GM12892 (cell line): ENCODE measurements at regions not wholly inside any gene's neighbourhood (a gene's known extent, or its start where the extent isn't known, plus 50 kb on each side); places are given as distances from the start of the nearest gene placed in this dataset.

Experiments used
- DNase-seq: peaks from one replicate; pipeline ENCODE4 v3.0.0; 2011; ENCODE audit not compliant: insufficient read length
- FAIRE-seq: peaks from 2 replicates; lab custom pipeline; 2011; peaks lifted over from hg19 to GRCh38; lab: Jason Lieb, UNC
- POLR2A ChIP-seq: IDR thresholded peaks from 2 replicates; pipeline ENCODE4 v1.6.1; 2011; ENCODE audit warnings: low read depth, low read length, control low read depth
- POLR2AphosphoS5 ChIP-seq: IDR thresholded peaks from 2 replicates; pipeline ENCODE4 v1.6.1; 2011; ENCODE audit warnings: low read depth, low read length, control low read depth
- TAF1 ChIP-seq: IDR thresholded peaks from 2 replicates; pipeline ENCODE4 v1.6.1; 2011; ENCODE audit warnings: low read depth, mild to moderate bottlenecking, control low read depth, low read length, borderline replicate concordance

- FAIRE-seq: no peak
- DNase-seq: no peak
- TF ChIP-seq TAF1 (no peak), POLR2A (no peak), POLR2AphosphoS5 (no peak)
Measured at GRCh38 chr5:143887903-143888665, 76.1 kb downstream of the HMHB1 start.

GRCh38 chr5:143888912-143889311 lies 77.0 kb downstream of the HMHB1 start:
- no peak for FAIRE-seq
- TF ChIP-seq TAF1 (no peak), POLR2AphosphoS5 (no peak), POLR2A (no peak)

GRCh38 chr5:143889986-143890385 lies 78.0 kb downstream of the HMHB1 start:
- no peak for TF ChIP-seq POLR2AphosphoS5
- TF ChIP-seq POLR2A: no peak
- TF ChIP-seq TAF1: no peak
- DNase-seq (no peak), FAIRE-seq (no peak)

More at GRCh38 chr5:143888912-143889311, 77.0 kb downstream of the HMHB1 start:
- DNase-seq: no peak

GRCh38 chr5:143890487-143890886 lies 78.5 kb downstream of the HMHB1 start:
- no peak for FAIRE-seq
- no peak for DNase-seq
- TF ChIP-seq TAF1: no peak
- TF ChIP-seq POLR2A: no peak
- TF ChIP-seq POLR2AphosphoS5: no peak

- no peak for FAIRE-seq
- TF ChIP-seq POLR2AphosphoS5 (no peak), POLR2A (no peak), TAF1 (no peak)
- DNase-seq: no peak
Measured at GRCh38 chr5:143892271-143892670, 80.3 kb downstream of the HMHB1 start.

GRCh38 chr5:143892908-143893307 lies 80.9 kb downstream of the HMHB1 start:
- TF ChIP-seq POLR2A (no peak), POLR2AphosphoS5 (no peak), TAF1 (no peak)
- FAIRE-seq: no peak
- no peak for DNase-seq

GRCh38 chr5:143893638-143894037 lies 81.7 kb downstream of the HMHB1 start:
- no peak for DNase-seq
- no peak for FAIRE-seq
- TF ChIP-seq TAF1 (no peak), POLR2A (no peak), POLR2AphosphoS5 (no peak)

- FAIRE-seq (no peak), DNase-seq (no peak)
- TF ChIP-seq POLR2A: no peak
- TF ChIP-seq POLR2AphosphoS5: no peak
- no peak for TF ChIP-seq TAF1
Measured at GRCh38 chr5:143896516-143896915, 84.6 kb downstream of the HMHB1 start.

GRCh38 chr5:143896966-143897365 lies 85.0 kb downstream of the HMHB1 start:
- DNase-seq (no peak), FAIRE-seq (no peak)
- TF ChIP-seq TAF1 (no peak), POLR2A (no peak), POLR2AphosphoS5 (no peak)

- TF ChIP-seq POLR2AphosphoS5: no peak
- DNase-seq (no peak), FAIRE-seq (no peak)
Measured at GRCh38 chr5:143898381-143898780, 86.4 kb downstream of the HMHB1 start.

- no peak for FAIRE-seq
- DNase-seq: no peak
- no peak for TF ChIP-seq TAF1
- TF ChIP-seq POLR2AphosphoS5: no peak
- no peak for TF ChIP-seq POLR2A
Measured at GRCh38 chr5:143898916-143899591, 87.1 kb downstream of the HMHB1 start.

GRCh38 chr5:143908959-143909358 lies 97.0 kb downstream of the HMHB1 start:
- FAIRE-seq (no peak), DNase-seq (no peak)
- TF ChIP-seq POLR2AphosphoS5 (no peak), TAF1 (no peak), POLR2A (no peak)
